Cardiac fibroblast (primary cell): ENCODE measurements at regions not wholly inside any gene's neighbourhood (a gene's known extent, or its start where the extent isn't known, plus 50 kb on each side); places are given as distances from the start of the nearest gene placed in this dataset.

ENCODE experiments used
- DNase-seq, 2 donors: peaks; one replicate each; pipeline versions ENCODE4 v3.0.0 to v3.0.0-alpha.2; 2010; ENCODE audit warnings: low read depth in 2 of 2
- H3K4me3 ChIP-seq, 2 donors: replicated peaks in 1 of 2; 1 replicate in 1 of 2; 2 replicates in 1 of 2; pipeline ENCODE4 v1.5.1; 2011; ENCODE audit warnings: low read depth in 2 of 2, low read length in 2 of 2, mild to moderate bottlenecking in 2 of 2, moderate library complexity in 1 of 2
- CTCF ChIP-seq: IDR thresholded peaks from one replicate; pipeline ENCODE4 v1.5.1; 2011; ENCODE audit warnings: low read depth, mild to moderate bottlenecking, low read length, inconsistent platforms

GRCh38 chr6:164838068-164838615 lies 471.3 kb downstream of the C6orf118 start:
- TF ChIP-seq CTCF = no peak
- H3K4me3 ChIP-seq = no peak overlapping the region
- no peak for DNase-seq

GRCh38 chr6:164836486-164836885 lies 472.9 kb downstream of the C6orf118 start:
- TF ChIP-seq CTCF = no peak
- no peak for DNase-seq

GRCh38 chr6:164832410-164832809 lies 477.0 kb downstream of the C6orf118 start:
- no peak for DNase-seq
- no peak for TF ChIP-seq CTCF
- H3K4me3 ChIP-seq = no peak overlapping the region

More at GRCh38 chr6:164836486-164836885, 472.9 kb downstream of the C6orf118 start:
- no peak overlapping the region for H3K4me3 ChIP-seq

GRCh38 chr6:164827537-164827936 lies 481.9 kb downstream of the C6orf118 start:
- H3K4me3 ChIP-seq = no peak overlapping the region
- DNase-seq = no peak
- TF ChIP-seq CTCF = no peak

- DNase-seq = no peak
- H3K4me3 ChIP-seq = no peak overlapping the region
- TF ChIP-seq CTCF = no peak
These were observed 482.5 kb downstream of the C6orf118 start for GRCh38 chr6:164826831-164827468.

GRCh38 chr6:164825386-164825785 lies 484.0 kb downstream of the C6orf118 start:
- no peak overlapping the region for H3K4me3 ChIP-seq
- no peak for TF ChIP-seq CTCF
- DNase-seq = no peak

- no peak for TF ChIP-seq CTCF
- H3K4me3 ChIP-seq = no peak overlapping the region
- DNase-seq = no peak
These were observed 491.7 kb downstream of the C6orf118 start for GRCh38 chr6:164817662-164818061.
